ENCODE measurements at regions not wholly inside any gene's neighbourhood (a gene's known extent, or its start where the extent isn't known, plus 50 kb on each side); places are given as distances from the start of the nearest gene placed in this dataset.

DNA sequence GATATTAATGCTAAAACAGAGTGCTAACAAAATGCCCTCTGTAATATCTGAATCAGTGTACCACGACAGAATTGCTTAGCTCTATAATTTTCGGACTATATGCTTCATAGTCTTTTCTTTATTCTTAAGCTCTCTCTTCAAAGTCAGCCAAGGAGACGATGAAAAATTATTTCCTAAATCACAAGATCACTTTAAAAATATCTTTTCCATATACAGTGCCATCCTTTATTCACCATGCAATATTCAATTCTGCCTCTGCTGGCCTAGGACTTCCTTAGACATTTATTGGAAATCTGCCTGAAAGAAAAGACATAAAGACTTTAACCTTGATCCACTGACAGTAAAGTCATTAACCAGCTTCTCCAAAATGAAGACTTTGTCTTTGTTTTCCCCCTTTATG lies 238.9 kb upstream of the BTG1 start:
- Histone ChIP-seq H3K9me3 (ENCODE audit: low read depth, low read length, poor library complexity, severe bottlenecking) (no peaks in the 10 kb centered on the region), H3K4me3 (ENCODE audit: low read depth, low read length, poor library complexity, severe bottlenecking) (no peak overlapping the region), H3K4me1 (ENCODE audit: insufficient read depth, low read length, poor library complexity, severe bottlenecking) (peaks cover 4% of the 10 kb centered on the region), H3K27me3 (replicated peaks; ENCODE audit: insufficient read depth, low read depth, low read length, poor library complexity) (no peaks in the 10 kb centered on the region), H3K36me3 (ENCODE audit: insufficient read depth, low read length, poor library complexity, severe bottlenecking) (no peaks in the 10 kb centered on the region), H3K27ac (ENCODE audit: low read depth, low read length, poor library complexity, severe bottlenecking) (no peak overlapping the region)
- CTCF ChIA-PET: no interaction called here
- no peak for DNase-seq (ENCODE audit: low spot score)
- intact Hi-C loops (cut with micrococcal nuclease; ENCODE audit: unreplicated experiment): no loop called here
- BruUV-seq (replicated peaks): no TSS peak
- TF ChIP-seq EZH2 (IDR thresholded peaks at IDR 0.05; ENCODE audit: borderline replicate concordance, low read depth, low read length, poor library complexity, severe bottlenecking): no peak
- TF ChIP-seq, protein P1, sequence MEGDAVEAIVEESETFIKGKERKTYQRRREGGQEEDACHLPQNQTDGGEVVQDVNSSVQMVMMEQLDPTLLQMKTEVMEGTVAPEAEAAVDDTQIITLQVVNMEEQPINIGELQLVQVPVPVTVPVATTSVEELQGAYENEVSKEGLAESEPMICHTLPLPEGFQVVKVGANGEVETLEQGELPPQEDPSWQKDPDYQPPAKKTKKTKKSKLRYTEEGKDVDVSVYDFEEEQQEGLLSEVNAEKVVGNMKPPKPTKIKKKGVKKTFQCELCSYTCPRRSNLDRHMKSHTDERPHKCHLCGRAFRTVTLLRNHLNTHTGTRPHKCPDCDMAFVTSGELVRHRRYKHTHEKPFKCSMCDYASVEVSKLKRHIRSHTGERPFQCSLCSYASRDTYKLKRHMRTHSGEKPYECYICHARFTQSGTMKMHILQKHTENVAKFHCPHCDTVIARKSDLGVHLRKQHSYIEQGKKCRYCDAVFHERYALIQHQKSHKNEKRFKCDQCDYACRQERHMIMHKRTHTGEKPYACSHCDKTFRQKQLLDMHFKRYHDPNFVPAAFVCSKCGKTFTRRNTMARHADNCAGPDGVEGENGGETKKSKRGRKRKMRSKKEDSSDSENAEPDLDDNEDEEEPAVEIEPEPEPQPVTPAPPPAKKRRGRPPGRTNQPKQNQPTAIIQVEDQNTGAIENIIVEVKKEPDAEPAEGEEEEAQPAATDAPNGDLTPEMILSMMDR (conservative IDR thresholded peaks at IDR 0.05; ENCODE audit: low read depth, low read length): no peak
- POLR2A ChIA-PET (ENCODE audit: low non-redundant PET): no interaction called here

DNA sequence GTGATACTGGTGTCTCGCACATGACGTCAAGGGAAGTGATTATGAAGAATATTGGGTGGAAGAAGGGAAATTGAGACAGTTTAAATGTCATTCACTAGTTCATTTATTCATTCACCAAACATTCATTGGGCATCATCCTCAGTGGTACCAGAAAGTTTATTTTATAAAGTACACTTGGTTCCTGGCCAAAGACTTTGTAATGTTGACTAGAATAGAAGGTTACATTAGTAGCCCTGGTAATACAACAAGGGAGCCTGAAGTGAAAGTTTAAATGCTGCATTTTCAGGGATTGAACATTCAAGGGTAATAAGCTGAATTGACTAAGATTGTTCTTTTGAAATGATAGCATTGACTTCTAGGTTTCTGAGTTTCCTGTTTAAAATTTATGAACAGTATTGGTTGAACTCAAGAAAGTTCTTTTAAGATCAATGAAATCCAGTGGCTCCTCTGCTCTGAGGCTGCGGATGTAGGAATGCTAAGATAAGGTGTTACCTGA lies 236.8 kb upstream of the BTG1 start:
- intact Hi-C loops (cut with micrococcal nuclease; ENCODE audit: unreplicated experiment): no loop called here
- Histone ChIP-seq H3K36me3 (ENCODE audit: insufficient read depth, low read length, poor library complexity, severe bottlenecking) (no peaks in the 10 kb centered on the region), H3K27me3 (replicated peaks; ENCODE audit: insufficient read depth, low read depth, low read length, poor library complexity) (no peaks in the 10 kb centered on the region), H3K27ac (ENCODE audit: low read depth, low read length, poor library complexity, severe bottlenecking) (no peak overlapping the region), H3K4me1 (ENCODE audit: insufficient read depth, low read length, poor library complexity, severe bottlenecking) (peaks cover 4% of the 10 kb centered on the region), H3K9me3 (ENCODE audit: low read depth, low read length, poor library complexity, severe bottlenecking) (no peaks in the 10 kb centered on the region), H3K4me3 (ENCODE audit: low read depth, low read length, poor library complexity, severe bottlenecking) (no peak overlapping the region)
- ChIA-PET CTCF (no interaction called here), POLR2A (ENCODE audit: low non-redundant PET) (no interaction called here)
- no peak for DNase-seq (ENCODE audit: low spot score)
- TF ChIP-seq EZH2 (IDR thresholded peaks at IDR 0.05; ENCODE audit: borderline replicate concordance, low read depth, low read length, poor library complexity, severe bottlenecking): no peak
- TF ChIP-seq, protein P1 (conservative IDR thresholded peaks at IDR 0.05; ENCODE audit: low read depth, low read length): no peak
- BruUV-seq (replicated peaks): no TSS peak

DNA sequence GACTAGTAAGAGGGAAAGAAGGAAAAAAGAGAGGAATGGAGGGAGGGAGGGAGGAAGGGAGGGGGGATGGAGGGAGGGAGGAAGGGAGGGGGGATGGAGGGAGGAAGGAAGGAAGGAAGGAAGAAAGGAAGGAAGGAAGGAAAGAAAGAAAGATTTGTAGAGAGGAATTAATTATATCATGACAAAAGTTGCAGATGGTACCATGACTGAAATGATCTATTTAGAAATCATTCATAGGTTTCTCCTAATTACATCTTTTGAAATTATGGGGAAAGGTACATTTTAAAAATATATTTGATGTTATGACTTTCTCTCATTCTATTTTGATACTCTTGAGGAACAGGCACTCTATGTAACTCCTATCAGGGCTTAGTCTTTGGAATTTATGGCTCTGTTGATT lies 236.2 kb upstream of the BTG1 start:
- H3K9me3 ChIP-seq (ENCODE audit: low read depth, low read length, poor library complexity, severe bottlenecking): no peaks in the 10 kb centered on the region
- intact Hi-C loops (cut with micrococcal nuclease; ENCODE audit: unreplicated experiment): no loop called here
- no TSS peak for BruUV-seq (replicated peaks)
- POLR2A ChIA-PET (ENCODE audit: low non-redundant PET): no interaction called here
- TF ChIP-seq, protein P1 (conservative IDR thresholded peaks at IDR 0.05; ENCODE audit: low read depth, low read length): no peak
- no peak for TF ChIP-seq EZH2 (IDR thresholded peaks at IDR 0.05; ENCODE audit: borderline replicate concordance, low read depth, low read length, poor library complexity, severe bottlenecking)
- no peak overlapping the region for H3K27ac ChIP-seq (ENCODE audit: low read depth, low read length, poor library complexity, severe bottlenecking)
- CTCF ChIA-PET: no interaction called here
- no peaks in the 10 kb centered on the region for H3K36me3 ChIP-seq (ENCODE audit: insufficient read depth, low read length, poor library complexity, severe bottlenecking)
- H3K4me3 ChIP-seq (ENCODE audit: low read depth, low read length, poor library complexity, severe bottlenecking): no peak overlapping the region
- no peaks in the 10 kb centered on the region for H3K27me3 ChIP-seq (replicated peaks; ENCODE audit: insufficient read depth, low read depth, low read length, poor library complexity)
- no peak for DNase-seq (ENCODE audit: low spot score)
- peaks cover 4% of the 10 kb centered on the region for H3K4me1 ChIP-seq (ENCODE audit: insufficient read depth, low read length, poor library complexity, severe bottlenecking)

Data from A673 (cell line).